DOHH2 (cell line): ENCODE measurements at regions not wholly inside any gene's neighbourhood (a gene's known extent, or its start where the extent isn't known, plus 50 kb on each side); places are given as distances from the start of the nearest gene placed in this dataset.

ENCODE experiments used
- H3F3A ChIP-seq: fragments of 200-600 bp; sonication (generic), shearing (Covaris generic); 2 replicates; pipeline ENCODE4 v1.6.0; 2016; ENCODE audit warnings: antibody characterized with exemption, mild to moderate bottlenecking; ENCODE audit not compliant: control insufficient read depth, insufficient read depth
- H3K27ac ChIP-seq: fragments of 200-600 bp; sonication (generic); 2 replicates; pipeline ENCODE4 v1.5.1; 2014; ENCODE audit warnings: low read depth, mild to moderate bottlenecking, low read length, moderate library complexity
- H3K27me3 ChIP-seq: fragments of 200-600 bp; sonication (generic); 2 replicates; pipeline ENCODE4 v1.6.1; 2014; ENCODE audit warnings: mild to moderate bottlenecking, low read length, mixed read lengths; ENCODE audit not compliant: control insufficient read depth
- H3K36me3 ChIP-seq: fragments of 200-600 bp; sonication (generic); 2 replicates; pipeline ENCODE4 v1.6.1; 2014; ENCODE audit warnings: mild to moderate bottlenecking, low read length, moderate library complexity, mixed read lengths; ENCODE audit not compliant: control insufficient read depth
- H3K4me1 ChIP-seq: fragments of 200-600 bp; sonication (generic); 2 replicates; pipeline ENCODE4 v1.6.1; 2014; ENCODE audit warnings: mild to moderate bottlenecking, low read length, mixed read lengths; ENCODE audit not compliant: control insufficient read depth
- H3K4me2 ChIP-seq: fragments of 200-600 bp; sonication (generic); 2 replicates; pipeline ENCODE4 v1.6.0; 2014; ENCODE audit warnings: mild to moderate bottlenecking, low read length, moderate library complexity
- H3K4me3 ChIP-seq: fragments of 200-600 bp; sonication (generic); 2 replicates; pipeline ENCODE4 v1.5.1; 2014; ENCODE audit warnings: mild to moderate bottlenecking, low read length, mixed read lengths
- H3K79me2 ChIP-seq: fragments of 200-600 bp; sonication (generic); 2 replicates; pipeline ENCODE4 v1.6.1; 2014; ENCODE audit warnings: mild to moderate bottlenecking, low read length, mixed read lengths; ENCODE audit not compliant: control insufficient read depth
- H3K9me2 ChIP-seq: fragments of 200-600 bp; sonication (generic); replicated peaks from 2 replicates; pipeline ENCODE4 v1.6.1; 2014; ENCODE audit warnings: mild to moderate bottlenecking, low read length, mixed read lengths; ENCODE audit not compliant: control insufficient read depth
- H3K9me3 ChIP-seq: fragments of 200-600 bp; sonication (generic); 2 replicates; pipeline ENCODE4 v1.6.1; 2014; ENCODE audit warnings: antibody characterized with exemption, low read length, mixed read lengths; ENCODE audit not compliant: control insufficient read depth, insufficient read depth
- H4K20me1 ChIP-seq: fragments of 200-600 bp; sonication (generic); 2 replicates; pipeline ENCODE4 v1.6.0; 2014; ENCODE audit warnings: low read depth, mild to moderate bottlenecking, antibody characterized with exemption, low read length, moderate library complexity; ENCODE audit not compliant: control insufficient read depth, insufficient read depth
- CTCF ChIP-seq: fragments of 200-600 bp; sonication (generic); IDR thresholded peaks from one replicate; pipeline ENCODE4 v1.5.1; 2014; ENCODE audit warnings: antibody characterized with exemption, mild to moderate bottlenecking, low read depth, low read length; ENCODE audit not compliant: poor library complexity, severe bottlenecking
- EZH2phosphoT487 ChIP-seq: fragments of 200-600 bp; sonication (generic); IDR thresholded peaks from 2 replicates; pipeline ENCODE4 v1.6.1; 2017; ENCODE audit warnings: borderline replicate concordance, mild to moderate bottlenecking, antibody characterized with exemption, low read length, moderate library complexity, mixed read lengths

- H3K4me3 ChIP-seq, result no peak overlapping the region
- no peaks in the 10 kb centered on the region for H3F3A ChIP-seq
- H4K20me1 ChIP-seq, result no peaks in the 10 kb centered on the region
- H3K9me2 ChIP-seq, result no peaks in the 10 kb centered on the region
- peaks cover 7% of the 10 kb centered on the region; the same call in 1 of the 2 replicates for H3K27me3 ChIP-seq
- H3K9me3 ChIP-seq, result no peaks in the 10 kb centered on the region
- no peak overlapping the region for H3K27ac ChIP-seq
- no peaks in the 10 kb centered on the region for H3K4me1 ChIP-seq
- no peaks in the 10 kb centered on the region for H3K36me3 ChIP-seq
- no peak for TF ChIP-seq CTCF
- no peak for TF ChIP-seq EZH2phosphoT487
- H3K79me2 ChIP-seq, result no peaks in the 10 kb centered on the region
- H3K4me2 ChIP-seq, result no peak overlapping the region
Observed at GRCh38 chr10:78752708-78753107, 316.1 kb upstream of the ZMIZ1 start.

GRCh38 chr10:78754269-78755062 is 314.3 kb upstream of the ZMIZ1 start:
- Histone ChIP-seq H3K4me3 (no peak overlapping the region), H3K4me1 (no peaks in the 10 kb centered on the region), H4K20me1 (no peaks in the 10 kb centered on the region), H3K27ac (no peak overlapping the region), H3K9me3 (no peaks in the 10 kb centered on the region), H3K9me2 (no peaks in the 10 kb centered on the region), H3F3A (no peaks in the 10 kb centered on the region), H3K36me3 (no peaks in the 10 kb centered on the region), H3K79me2 (no peaks in the 10 kb centered on the region), H3K27me3 (peaks cover 3% of the 10 kb centered on the region; the same call in 1 of the 2 replicates), H3K4me2 (no peak overlapping the region)
- TF ChIP-seq EZH2phosphoT487, result no peak
- TF ChIP-seq CTCF, result no peak

- Histone ChIP-seq H3K9me3 (no peaks in the 10 kb centered on the region), H3K79me2 (no peaks in the 10 kb centered on the region), H3K27ac (no peak overlapping the region), H3K4me3 (no peak overlapping the region), H3K36me3 (no peaks in the 10 kb centered on the region), H3F3A (no peaks in the 10 kb centered on the region), H3K27me3 (peaks cover 3% of the 10 kb centered on the region; the same call in 1 of the 2 replicates), H3K4me1 (no peaks in the 10 kb centered on the region), H4K20me1 (no peaks in the 10 kb centered on the region), H3K9me2 (no peaks in the 10 kb centered on the region), H3K4me2 (no peak overlapping the region)
- no peak for TF ChIP-seq EZH2phosphoT487
- no peak for TF ChIP-seq CTCF
Observed at GRCh38 chr10:78755063-78755701, 313.6 kb upstream of the ZMIZ1 start.
